HG03342 (cell line): ENCODE measurements at regions not wholly inside any gene's neighbourhood (a gene's known extent, or its start where the extent isn't known, plus 50 kb on each side); places are given as distances from the start of the nearest gene placed in this dataset.

Experiments used
- ATAC-seq: cut with Tn5 transposase; IDR thresholded peaks from one replicate; pipeline ENCODE4 v1.9.1; 2021; ENCODE audit warnings: mild to moderate bottlenecking, moderate library complexity; ENCODE audit not compliant: unreplicated experiment

GRCh38 chr5:8234179-8234770 is 365.3 kb downstream of the MTRR start:
- ATAC-seq: no peak

GRCh38 chr5:8238080-8238479 is 369.1 kb downstream of the MTRR start:
- no peak for ATAC-seq

DNA sequence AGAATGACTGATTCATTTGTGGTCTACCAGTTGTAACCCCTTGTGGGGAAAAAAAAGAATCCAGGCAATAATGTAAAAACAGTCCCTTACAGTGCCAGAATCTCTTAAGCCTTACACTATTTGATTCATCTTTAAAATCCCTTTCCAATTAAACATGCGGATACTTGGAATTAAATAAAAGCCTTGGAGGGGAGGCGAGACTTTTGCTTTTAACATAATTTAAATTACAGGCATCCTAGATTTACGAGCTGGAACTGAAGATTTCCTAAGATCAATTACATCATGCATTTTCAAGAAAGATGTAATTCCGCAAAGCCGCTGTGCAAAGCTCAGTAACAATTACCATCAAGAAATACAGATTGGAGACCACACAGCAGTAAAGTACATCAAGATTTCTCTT is 370.2 kb downstream of the MTRR start:
- ATAC-seq: no peak

- no peak for ATAC-seq
These were observed 370.7 kb downstream of the MTRR start for GRCh38 chr5:8239646-8240045.

GRCh38 chr5:8241076-8241475 is 372.1 kb downstream of the MTRR start:
- ATAC-seq: no peak

- no peak for ATAC-seq
These were observed 372.6 kb downstream of the MTRR start for GRCh38 chr5:8241558-8241957.

- no peak for ATAC-seq
These were observed 378.3 kb downstream of the MTRR start for GRCh38 chr5:8247049-8247899.

DNA sequence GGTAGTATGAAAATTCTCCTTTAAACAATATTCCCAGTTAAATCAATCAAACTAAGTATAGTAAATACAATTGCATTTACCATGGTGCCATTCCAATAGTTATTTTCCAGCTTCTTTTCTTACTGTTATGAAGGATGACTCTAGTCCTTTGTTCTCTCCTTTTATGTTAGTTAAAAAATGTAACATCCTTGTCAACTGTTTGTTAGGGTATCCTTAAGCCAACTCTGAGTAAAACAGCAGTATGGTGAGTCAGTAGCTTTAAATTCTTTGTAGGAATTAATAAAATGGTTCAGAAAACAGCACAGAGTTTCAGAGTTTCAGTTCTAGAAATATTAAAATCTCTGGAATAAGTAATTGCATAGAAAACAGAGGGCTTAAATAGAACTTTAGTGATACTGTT is 384.4 kb downstream of the MTRR start:
- ATAC-seq: no peak

GRCh38 chr5:8254674-8255073 is 385.7 kb downstream of the MTRR start:
- no peak for ATAC-seq

- ATAC-seq: no peak
These were observed 389.9 kb downstream of the MTRR start for GRCh38 chr5:8258801-8259200.

GRCh38 chr5:8270246-8270645 is 401.3 kb downstream of the MTRR start:
- ATAC-seq: no peak

DNA sequence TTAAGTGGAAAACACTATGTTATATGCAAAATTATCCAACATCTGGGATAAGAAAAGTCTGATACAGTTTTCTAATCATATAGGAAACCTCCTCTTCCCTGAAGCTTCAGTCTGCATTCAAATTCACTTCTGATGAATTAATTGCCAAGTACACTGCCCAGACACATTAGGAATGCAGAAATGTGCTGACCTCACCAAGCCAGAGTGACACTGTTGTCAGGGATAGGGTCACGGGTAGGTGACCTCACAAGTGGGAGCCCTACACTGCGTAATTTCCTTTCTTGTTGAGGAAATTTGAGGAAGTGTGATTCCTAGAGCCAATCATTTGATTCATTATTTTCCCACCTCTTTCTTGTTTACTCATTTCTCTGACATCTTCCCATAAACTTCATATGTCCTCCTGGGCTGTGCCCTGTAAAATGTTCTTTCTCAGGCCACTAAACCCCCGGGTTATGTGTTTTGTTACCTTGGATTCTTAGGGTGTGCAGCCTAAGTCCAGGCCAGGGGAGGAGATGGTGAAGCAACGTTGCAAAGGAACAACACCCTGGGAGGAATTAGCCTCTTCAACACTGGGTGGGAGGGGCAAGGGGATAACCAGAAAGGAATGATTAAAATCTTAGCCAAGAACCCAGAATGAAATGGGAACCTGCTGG is 411.9 kb downstream of the MTRR start:
- no peak for ATAC-seq

GRCh38 chr5:8288334-8288733 is 419.4 kb downstream of the MTRR start:
- ATAC-seq: no peak

GRCh38 chr5:8288897-8289516 is 420.1 kb downstream of the MTRR start:
- ATAC-seq: no peak

GRCh38 chr5:8289779-8290178 is 420.8 kb downstream of the MTRR start:
- no peak for ATAC-seq

- no peak for ATAC-seq
These were observed 421.8 kb downstream of the MTRR start for GRCh38 chr5:8290721-8291120.

DNA sequence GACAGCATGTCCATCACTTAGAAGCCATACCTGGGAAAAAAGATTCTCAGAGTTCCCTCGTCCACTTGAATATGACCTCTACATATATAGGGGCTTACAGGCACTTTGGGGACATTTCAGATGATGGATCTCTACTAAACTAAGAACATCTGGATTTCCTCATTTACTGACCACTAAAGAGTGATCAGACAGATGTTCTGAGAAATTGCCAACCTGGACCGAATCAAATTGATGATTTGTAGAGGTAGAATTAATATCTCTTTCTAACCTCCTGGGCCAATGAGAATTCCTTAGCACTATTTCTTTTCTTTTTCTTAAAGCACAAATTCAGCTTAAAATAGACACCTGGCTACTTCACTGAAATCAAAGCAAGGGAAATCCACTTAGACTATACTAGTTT is 422.7 kb downstream of the MTRR start:
- ATAC-seq: no peak

DNA sequence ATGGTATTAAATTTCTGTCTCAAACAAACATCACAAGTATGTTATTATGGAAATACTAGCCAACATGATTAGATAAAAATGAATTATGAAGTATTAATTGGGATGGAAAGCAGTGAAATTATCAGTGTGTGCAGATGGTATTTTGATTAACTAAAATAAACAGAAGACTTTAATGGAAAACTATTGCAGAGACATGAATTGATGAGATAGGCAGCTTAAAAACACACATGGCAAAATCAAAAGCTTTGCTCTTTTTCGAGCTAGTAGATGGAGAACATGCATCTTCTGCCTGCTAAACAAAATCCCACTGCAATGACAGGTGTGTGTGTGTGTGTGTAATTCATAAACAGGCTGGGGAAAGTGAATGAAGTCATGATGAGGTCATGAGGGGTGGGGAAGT is 426.2 kb downstream of the MTRR start:
- no peak for ATAC-seq

GRCh38 chr5:8299716-8300115 is 430.8 kb downstream of the MTRR start:
- no peak for ATAC-seq

- ATAC-seq: no peak
These were observed 435.4 kb downstream of the MTRR start for GRCh38 chr5:8304341-8304740.

GRCh38 chr5:8306288-8306896 is 437.4 kb downstream of the MTRR start:
- no peak for ATAC-seq
